ENCODE measurements at regions not wholly inside any gene's neighbourhood (a gene's known extent, or its start where the extent isn't known, plus 50 kb on each side); places are given as distances from the start of the nearest gene placed in this dataset.

DNA sequence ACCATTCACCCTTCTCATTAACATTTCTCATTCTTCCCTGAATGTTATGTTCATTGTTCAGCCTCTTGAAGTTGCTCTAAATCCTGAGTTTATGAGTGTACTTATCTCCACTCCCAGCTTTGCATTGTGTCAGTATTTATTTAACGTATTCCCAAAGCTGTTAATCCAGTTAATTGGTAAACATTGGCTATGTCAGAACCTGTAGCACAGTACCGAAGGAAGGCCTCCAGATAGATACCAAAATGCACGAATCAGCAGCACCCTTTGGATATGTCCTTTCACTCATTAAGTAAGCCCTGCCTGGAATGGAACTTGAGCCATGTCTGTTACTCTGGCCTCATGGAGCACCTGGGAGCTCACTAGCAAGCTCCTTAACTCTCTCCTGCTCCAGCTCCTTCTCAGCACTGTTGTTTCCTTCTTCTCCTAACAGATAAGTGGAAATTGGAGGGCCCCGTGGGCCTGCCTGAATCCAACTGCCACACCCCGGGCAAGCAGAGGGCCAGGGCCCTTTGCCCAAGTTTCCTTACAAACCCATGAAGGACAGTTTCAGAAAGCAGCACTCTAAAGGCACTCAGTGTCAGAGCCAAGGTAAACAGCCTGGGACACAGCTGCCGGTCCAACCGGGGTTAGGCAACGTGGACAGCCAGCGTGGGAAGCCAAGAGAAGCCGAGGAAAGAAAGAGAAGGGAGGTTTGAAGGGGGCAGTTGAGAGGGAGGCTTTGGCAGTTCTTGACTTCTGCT, 155.0 kb upstream of the SERP2 start:
- intact Hi-C loops (cut with micrococcal nuclease; ENCODE audit: unreplicated experiment) (no loop called here), in situ Hi-C loops (cut with MboI) (no loop called here)
- Histone ChIP-seq H3K4me2 (ENCODE audit: control insufficient read depth, insufficient read depth) (no peak overlapping the region), H3K4me1 (ENCODE audit: control insufficient read depth, insufficient read depth, low read length) (no peaks in the 10 kb centered on the region), H3K4me3 (no peak overlapping the region), H3K79me2 (ENCODE audit: control insufficient read depth, insufficient read depth, low read length) (no peaks in the 10 kb centered on the region), H3K36me3 (ENCODE audit: control insufficient read depth in 2 of 2, insufficient read depth in 2 of 2, low read length in 1 of 2) (no peaks in the 10 kb centered on the region), H2AFZ (ENCODE audit: control insufficient read depth, low read depth, low read length) (no peak overlapping the region), H3K9ac (ENCODE audit: control insufficient read depth, insufficient read depth, low read length) (no peak overlapping the region), H3K27ac (ENCODE audit: control insufficient read depth, insufficient read depth) (no peak overlapping the region), H3K27me3 (replicated peaks in 1 of 2; ENCODE audit: control insufficient read depth in 2 of 2, insufficient read depth in 2 of 2, low read length in 1 of 2) (peaks cover 0 to 3% of the 10 kb centered on the region in 2 experiments; a peak in 2 of 4 replicates), H4K20me1 (ENCODE audit: control insufficient read depth, insufficient read depth) (no peaks in the 10 kb centered on the region), H3K9me3 (replicated peaks; ENCODE audit: control insufficient read depth, insufficient read depth, low read length) (no peaks in the 10 kb centered on the region)
- no peak for ATAC-seq
- ChIA-PET SMC1A (ENCODE audit: uncharacterized antibody, unreplicated experiment) (no interaction called here), RAD21 (ENCODE audit: unreplicated experiment) (no interaction called here), POLR2A (no interaction called here), CTCF (no interaction called here)
- FAIRE-seq: no peak
- DNase-seq (ENCODE audit: low read depth, low spot score): no peak
- 53% methylated on average over 10 of the region's 10 CpGs for WGBS (ENCODE audit: insufficient coverage, insufficient replicate concordance, low lambda C conversion rate, missing lambda C conversion rate)
- BruUV-seq (replicated peaks): no TSS peak
- no peak for TF ChIP-seq JUND (IDR thresholded peaks at IDR 0.05; ENCODE audit: low read depth, low read length)

DNA sequence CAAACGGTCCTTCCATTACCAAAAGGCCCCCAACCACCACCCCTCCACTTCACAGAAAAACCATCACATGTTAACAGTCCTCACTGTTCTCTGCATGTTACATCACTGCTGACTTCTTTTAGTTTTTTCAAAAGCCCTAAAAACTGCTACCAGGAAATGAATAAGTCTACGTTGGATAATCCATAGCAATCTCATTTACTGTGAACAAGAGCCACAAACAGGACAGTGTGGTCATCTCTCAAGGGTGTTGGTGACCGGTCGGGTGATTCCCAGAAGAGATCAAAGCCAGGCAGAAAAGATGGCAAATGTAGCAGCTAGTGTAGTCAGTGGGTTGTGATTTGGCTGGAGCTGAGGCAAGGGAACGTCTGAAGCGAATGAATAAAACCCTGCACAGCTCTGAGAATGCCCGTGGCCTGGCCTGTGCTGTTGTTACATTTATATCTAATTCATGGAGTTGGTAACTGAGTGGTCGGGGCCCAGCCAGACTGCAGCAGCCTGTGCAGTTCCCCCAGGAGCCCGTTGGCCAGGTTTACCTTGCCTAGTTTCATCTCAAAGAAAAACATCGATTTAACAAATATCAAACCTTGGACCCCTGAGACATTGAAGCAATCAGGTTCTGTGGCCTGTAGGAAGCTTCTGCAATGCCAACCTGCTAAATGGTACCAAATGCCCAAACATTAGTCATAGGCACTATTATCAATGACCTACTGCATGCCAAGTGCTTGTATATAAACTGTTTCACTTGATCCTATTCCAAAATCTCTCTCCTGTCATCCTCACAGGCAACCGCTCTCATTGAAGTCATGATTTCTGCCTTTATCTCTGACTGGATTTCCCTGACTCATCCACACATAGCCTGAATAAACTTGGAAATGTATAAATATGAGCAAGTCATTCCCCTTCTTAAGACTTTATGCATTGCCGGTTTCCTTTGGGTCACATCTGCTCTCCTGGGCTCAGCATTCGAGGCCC, 153.8 kb upstream of the SERP2 start:
- H3K4me2 ChIP-seq (ENCODE audit: control insufficient read depth, insufficient read depth): no peak overlapping the region
- ChIA-PET POLR2A (no interaction called here), CTCF (no interaction called here), SMC1A (ENCODE audit: uncharacterized antibody, unreplicated experiment) (interaction anchor here (1.0 kb wide), 1 partner anchor 29 kb away, joined by 3 read pairs; no protein-coding TSS in a partner anchor), RAD21 (ENCODE audit: unreplicated experiment) (no interaction called here)
- intact Hi-C loops (cut with micrococcal nuclease; ENCODE audit: unreplicated experiment): no loop called here
- H3K27ac ChIP-seq (ENCODE audit: control insufficient read depth, insufficient read depth): no peak overlapping the region
- H3K36me3 ChIP-seq (ENCODE audit: control insufficient read depth in 2 of 2, insufficient read depth in 2 of 2, low read length in 1 of 2): no peaks in the 10 kb centered on the region
- FAIRE-seq: no peak
- no peak overlapping the region for H2AFZ ChIP-seq (ENCODE audit: control insufficient read depth, low read depth, low read length)
- in situ Hi-C loops (cut with MboI): no loop called here
- H3K27me3 ChIP-seq (replicated peaks in 1 of 2; ENCODE audit: control insufficient read depth in 2 of 2, insufficient read depth in 2 of 2, low read length in 1 of 2): peaks cover 0 to 5% of the 10 kb centered on the region in 2 experiments; a peak in 2 of 4 replicates
- ATAC-seq: no peak
- no peak overlapping the region for H3K4me3 ChIP-seq
- TF ChIP-seq, protein P1, sequence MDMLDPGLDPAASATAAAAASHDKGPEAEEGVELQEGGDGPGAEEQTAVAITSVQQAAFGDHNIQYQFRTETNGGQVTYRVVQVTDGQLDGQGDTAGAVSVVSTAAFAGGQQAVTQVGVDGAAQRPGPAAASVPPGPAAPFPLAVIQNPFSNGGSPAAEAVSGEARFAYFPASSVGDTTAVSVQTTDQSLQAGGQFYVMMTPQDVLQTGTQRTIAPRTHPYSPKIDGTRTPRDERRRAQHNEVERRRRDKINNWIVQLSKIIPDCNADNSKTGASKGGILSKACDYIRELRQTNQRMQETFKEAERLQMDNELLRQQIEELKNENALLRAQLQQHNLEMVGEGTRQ (IDR thresholded peaks at IDR 0.05; ENCODE audit: borderline replicate concordance, low read depth, low read length): no peak
- TF ChIP-seq GABPA (IDR thresholded peaks at IDR 0.05; ENCODE audit: low read depth): no peak
- no peaks in the 10 kb centered on the region for H3K9me3 ChIP-seq (replicated peaks; ENCODE audit: control insufficient read depth, insufficient read depth, low read length)
- H3K9ac ChIP-seq (ENCODE audit: control insufficient read depth, insufficient read depth, low read length): no peak overlapping the region
- 35% methylated on average over 13 of the region's 13 CpGs for WGBS (ENCODE audit: insufficient coverage, insufficient replicate concordance, low lambda C conversion rate, missing lambda C conversion rate)
- no peak for DNase-seq (ENCODE audit: low read depth, low spot score)
- H4K20me1 ChIP-seq (ENCODE audit: control insufficient read depth, insufficient read depth): no peaks in the 10 kb centered on the region
- H3K79me2 ChIP-seq (ENCODE audit: control insufficient read depth, insufficient read depth, low read length): no peaks in the 10 kb centered on the region
- no TSS peak for BruUV-seq (replicated peaks)
- no peaks in the 10 kb centered on the region for H3K4me1 ChIP-seq (ENCODE audit: control insufficient read depth, insufficient read depth, low read length)

All from GM12878 (cell line).